ENCODE measurements at regions not wholly inside any gene's neighbourhood (a gene's known extent, or its start where the extent isn't known, plus 50 kb on each side); places are given as distances from the start of the nearest gene placed in this dataset.

DNA sequence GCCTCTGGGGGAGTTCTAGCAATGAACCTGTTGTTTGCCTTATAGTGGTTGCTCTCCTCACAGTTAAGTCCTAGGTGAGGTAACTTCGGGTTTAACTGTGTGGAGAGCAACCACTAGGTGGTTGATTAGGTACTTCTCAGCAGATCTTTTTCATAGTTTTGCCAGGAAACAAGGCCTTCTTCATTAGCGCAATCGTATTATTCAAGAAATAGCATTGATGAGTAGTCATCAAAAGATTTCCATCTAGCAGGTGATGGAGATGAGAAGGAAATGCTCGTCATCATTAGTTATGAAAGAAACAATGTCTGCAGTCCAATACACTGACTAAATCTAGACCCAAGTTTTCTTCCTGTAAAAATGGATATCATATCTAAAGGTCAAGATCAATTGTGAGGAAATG is 923.3 kb downstream of the AACS start:
- Histone ChIP-seq H3K4me1 (ENCODE audit: insufficient read depth, low read length, severe bottlenecking) (no peaks in the 10 kb centered on the region), H3K27me3 (ENCODE audit: insufficient read depth, low read length) (no peaks in the 10 kb centered on the region), H3F3A (ENCODE audit: insufficient read depth, low read length) (no peaks in the 10 kb centered on the region), H2AFZ (ENCODE audit: low read length) (no peak overlapping the region), H3K9ac (ENCODE audit: low read length) (no peak overlapping the region), H3K4me2 (ENCODE audit: low read length) (no peak overlapping the region), H3K27ac (ENCODE audit: low read depth, low read length, poor library complexity, severe bottlenecking) (no peak overlapping the region), H3K9me2 (ENCODE audit: low read depth, low read length) (no peaks in the 10 kb centered on the region), H4K20me1 (ENCODE audit: insufficient read depth, low read length) (no peaks in the 10 kb centered on the region), H3K4me3 (ENCODE audit: low read depth, low read length, poor library complexity, severe bottlenecking) (no peak overlapping the region), H3K36me3 (ENCODE audit: insufficient read depth, low read length) (no peaks in the 10 kb centered on the region), H3K79me2 (ENCODE audit: insufficient read depth, low read length) (no peaks in the 10 kb centered on the region), H3K9me3 (ENCODE audit: low read length) (no peaks in the 10 kb centered on the region)
- TF ChIP-seq EZH2 (IDR thresholded peaks at IDR 0.05; ENCODE audit: borderline replicate concordance, low read length) = no peak
- TF ChIP-seq, protein P1, sequence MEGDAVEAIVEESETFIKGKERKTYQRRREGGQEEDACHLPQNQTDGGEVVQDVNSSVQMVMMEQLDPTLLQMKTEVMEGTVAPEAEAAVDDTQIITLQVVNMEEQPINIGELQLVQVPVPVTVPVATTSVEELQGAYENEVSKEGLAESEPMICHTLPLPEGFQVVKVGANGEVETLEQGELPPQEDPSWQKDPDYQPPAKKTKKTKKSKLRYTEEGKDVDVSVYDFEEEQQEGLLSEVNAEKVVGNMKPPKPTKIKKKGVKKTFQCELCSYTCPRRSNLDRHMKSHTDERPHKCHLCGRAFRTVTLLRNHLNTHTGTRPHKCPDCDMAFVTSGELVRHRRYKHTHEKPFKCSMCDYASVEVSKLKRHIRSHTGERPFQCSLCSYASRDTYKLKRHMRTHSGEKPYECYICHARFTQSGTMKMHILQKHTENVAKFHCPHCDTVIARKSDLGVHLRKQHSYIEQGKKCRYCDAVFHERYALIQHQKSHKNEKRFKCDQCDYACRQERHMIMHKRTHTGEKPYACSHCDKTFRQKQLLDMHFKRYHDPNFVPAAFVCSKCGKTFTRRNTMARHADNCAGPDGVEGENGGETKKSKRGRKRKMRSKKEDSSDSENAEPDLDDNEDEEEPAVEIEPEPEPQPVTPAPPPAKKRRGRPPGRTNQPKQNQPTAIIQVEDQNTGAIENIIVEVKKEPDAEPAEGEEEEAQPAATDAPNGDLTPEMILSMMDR (IDR thresholded peaks at IDR 0.05; ENCODE audit: low read length) = no peak

GRCh38 chr12:125989696-125990095 is 924.5 kb downstream of the AACS start:
- no peak overlapping the region for H3K27ac ChIP-seq (ENCODE audit: low read depth, low read length, poor library complexity, severe bottlenecking)
- no peaks in the 10 kb centered on the region for H3K4me1 ChIP-seq (ENCODE audit: insufficient read depth, low read length, severe bottlenecking)
- H3K9ac ChIP-seq (ENCODE audit: low read length) = no peak overlapping the region
- H4K20me1 ChIP-seq (ENCODE audit: insufficient read depth, low read length) = no peaks in the 10 kb centered on the region
- TF ChIP-seq, protein P1 (IDR thresholded peaks at IDR 0.05; ENCODE audit: low read length) = no peak
- TF ChIP-seq EZH2 (IDR thresholded peaks at IDR 0.05; ENCODE audit: borderline replicate concordance, low read length) = no peak
- H3K27me3 ChIP-seq (ENCODE audit: insufficient read depth, low read length) = no peaks in the 10 kb centered on the region
- H2AFZ ChIP-seq (ENCODE audit: low read length) = no peak overlapping the region
- H3K4me2 ChIP-seq (ENCODE audit: low read length) = no peak overlapping the region
- no peaks in the 10 kb centered on the region for H3K36me3 ChIP-seq (ENCODE audit: insufficient read depth, low read length)
- no peaks in the 10 kb centered on the region for H3F3A ChIP-seq (ENCODE audit: insufficient read depth, low read length)
- H3K4me3 ChIP-seq (ENCODE audit: low read depth, low read length, poor library complexity, severe bottlenecking) = no peak overlapping the region
- H3K79me2 ChIP-seq (ENCODE audit: insufficient read depth, low read length) = no peaks in the 10 kb centered on the region
- no peaks in the 10 kb centered on the region for H3K9me2 ChIP-seq (ENCODE audit: low read depth, low read length)
- H3K9me3 ChIP-seq (ENCODE audit: low read length) = no peaks in the 10 kb centered on the region

DNA sequence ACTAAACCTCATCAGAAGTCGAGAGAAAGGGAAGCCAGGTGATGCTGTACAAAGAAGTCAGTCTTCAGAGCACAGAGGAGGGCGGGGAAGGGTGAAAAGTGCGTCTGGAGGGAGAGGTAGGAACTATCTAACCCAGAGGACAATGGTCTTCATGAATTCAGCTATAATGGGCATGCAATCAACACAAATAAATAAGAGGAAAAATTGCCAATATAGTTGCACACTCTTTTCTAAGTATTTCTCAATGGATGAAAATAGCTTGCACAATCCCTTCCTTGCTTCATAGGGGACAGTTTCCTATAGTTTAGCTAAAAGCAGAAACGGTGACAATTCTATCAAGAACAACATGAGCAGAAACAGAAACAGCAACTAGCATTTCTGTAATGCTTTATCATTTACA is 931.2 kb downstream of the AACS start:
- Histone ChIP-seq H3K9me3 (ENCODE audit: low read length) (no peaks in the 10 kb centered on the region), H3K36me3 (ENCODE audit: insufficient read depth, low read length) (no peaks in the 10 kb centered on the region), H3K4me3 (ENCODE audit: low read depth, low read length, poor library complexity, severe bottlenecking) (no peak overlapping the region), H4K20me1 (ENCODE audit: insufficient read depth, low read length) (no peaks in the 10 kb centered on the region), H3K9ac (ENCODE audit: low read length) (no peak overlapping the region), H2AFZ (ENCODE audit: low read length) (no peak overlapping the region), H3K4me1 (ENCODE audit: insufficient read depth, low read length, severe bottlenecking) (no peaks in the 10 kb centered on the region), H3K79me2 (ENCODE audit: insufficient read depth, low read length) (no peaks in the 10 kb centered on the region), H3K9me2 (ENCODE audit: low read depth, low read length) (no peaks in the 10 kb centered on the region), H3K27ac (ENCODE audit: low read depth, low read length, poor library complexity, severe bottlenecking) (no peak overlapping the region), H3K27me3 (ENCODE audit: insufficient read depth, low read length) (no peaks in the 10 kb centered on the region), H3K4me2 (ENCODE audit: low read length) (no peak overlapping the region), H3F3A (ENCODE audit: insufficient read depth, low read length) (no peaks in the 10 kb centered on the region)
- no peak for TF ChIP-seq EZH2 (IDR thresholded peaks at IDR 0.05; ENCODE audit: borderline replicate concordance, low read length)
- TF ChIP-seq, protein P1 (IDR thresholded peaks at IDR 0.05; ENCODE audit: low read length) = no peak
